Kidney glomerular epithelial cell (primary cell): ENCODE measurements at regions not wholly inside any gene's neighbourhood (a gene's known extent, or its start where the extent isn't known, plus 50 kb on each side); places are given as distances from the start of the nearest gene placed in this dataset.
"Not testable (repeated sequence)": the region's sequence is repeated elsewhere in the genome, so short reads cannot be mapped to it uniquely, and the experiment has no call there.

ENCODE experiments used
- DNase-seq: peaks from one replicate; lab custom pipeline; 2025; lab: John Stamatoyannopoulos, UW

DNA sequence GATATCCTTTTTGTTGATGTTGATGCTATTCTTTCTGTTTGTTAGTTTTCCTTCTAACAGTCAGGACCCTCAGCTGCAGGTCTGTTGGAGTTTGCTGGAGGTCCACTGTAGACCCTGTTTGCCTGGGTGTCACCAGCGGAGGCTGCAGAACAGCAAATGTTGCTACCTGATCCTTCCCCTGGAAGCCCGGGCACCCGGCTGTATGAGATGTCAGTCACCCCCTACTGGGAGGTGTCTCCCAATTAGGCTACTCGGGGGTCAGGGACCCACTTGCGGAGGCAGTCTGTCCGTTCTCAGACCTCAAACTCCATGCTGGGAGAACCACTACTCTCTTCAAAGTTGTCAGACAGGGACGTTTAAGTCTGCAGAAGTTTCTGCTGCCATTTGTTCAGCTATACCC, 383.4 kb downstream of the HLX start:
- not testable (repeated sequence) for DNase-seq

DNA sequence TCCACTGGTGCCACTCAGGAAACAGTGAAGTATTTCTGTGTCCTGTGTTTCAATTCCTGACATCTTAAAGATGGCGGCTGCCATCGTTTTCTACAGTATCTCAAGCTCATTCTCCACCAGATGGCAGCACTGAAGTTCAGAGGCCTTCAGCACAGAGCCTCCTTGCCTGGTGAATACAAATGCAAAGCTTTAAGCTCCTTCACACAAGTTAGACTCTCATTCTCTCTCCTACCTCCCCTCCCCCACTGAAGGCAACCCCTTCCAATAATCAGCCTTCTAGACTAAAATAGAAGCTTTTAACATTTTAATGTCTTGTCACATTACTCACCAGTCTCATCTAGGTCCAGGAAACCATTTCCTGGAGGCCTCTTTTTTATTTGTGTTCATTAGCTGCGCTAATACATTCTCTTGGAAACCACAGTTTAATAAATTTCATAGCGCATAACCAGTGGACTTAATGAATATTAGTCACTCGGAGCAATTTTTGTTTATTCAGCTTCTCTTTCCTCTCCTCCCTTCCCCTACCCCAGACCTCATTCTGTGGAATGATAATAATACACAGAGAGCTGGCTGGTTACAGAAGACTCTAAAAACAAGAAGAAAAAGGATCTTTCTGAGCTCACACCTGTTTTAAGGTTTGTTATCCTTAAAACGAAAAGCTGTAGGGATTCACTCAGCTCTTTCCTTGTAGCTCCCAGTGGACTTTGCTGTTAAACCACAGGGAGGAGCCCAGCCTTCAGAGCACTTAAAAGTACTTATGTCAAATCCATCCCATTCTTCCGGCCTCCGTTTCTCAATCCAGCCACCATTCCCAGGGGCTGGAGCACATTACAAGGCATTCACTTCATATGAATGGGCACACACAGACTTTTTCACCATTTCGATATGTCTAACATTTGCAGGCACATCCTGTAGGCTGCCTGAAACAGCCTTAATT, 384.9 kb downstream of the HLX start:
- DNase-seq, result peak; percentile 66

DNA sequence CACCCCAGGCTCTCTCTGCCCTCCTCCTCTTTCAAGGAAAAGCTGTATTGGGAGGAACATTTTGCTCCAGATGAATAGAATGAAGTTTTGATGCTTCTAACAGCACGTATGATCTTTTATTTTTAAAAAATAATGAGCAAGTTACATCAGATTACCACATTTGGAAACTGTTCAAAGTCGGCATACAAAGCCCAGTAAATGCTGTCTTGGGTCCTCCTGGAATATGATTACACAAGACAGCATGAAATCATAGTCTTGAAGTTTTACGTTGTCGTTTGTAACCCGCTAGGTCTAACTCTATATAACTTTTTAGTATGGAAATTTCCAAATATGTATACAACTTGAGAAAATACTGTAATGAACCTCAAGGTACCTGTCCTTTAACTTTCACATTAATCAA, 385.6 kb downstream of the HLX start:
- no peak for DNase-seq

DNA sequence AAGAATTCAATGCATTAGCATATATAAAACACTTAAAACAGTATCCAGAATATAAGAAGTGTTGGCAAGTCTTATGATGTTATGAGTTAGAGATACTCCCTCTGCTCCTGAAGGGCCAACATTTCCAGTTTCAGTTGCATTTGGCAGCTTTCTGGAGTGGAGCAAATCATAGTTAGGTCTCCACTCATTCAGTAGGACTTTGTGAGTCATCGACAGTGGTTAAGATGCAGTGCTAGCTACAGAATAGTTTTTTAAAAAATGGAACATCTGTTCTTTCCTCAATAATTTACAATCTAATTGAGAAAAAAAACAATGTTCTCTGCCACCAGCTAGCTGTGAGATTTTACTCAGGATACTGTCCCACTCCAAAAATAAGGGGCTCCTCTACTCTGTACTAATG, 389.1 kb downstream of the HLX start:
- no peak for DNase-seq

DNA sequence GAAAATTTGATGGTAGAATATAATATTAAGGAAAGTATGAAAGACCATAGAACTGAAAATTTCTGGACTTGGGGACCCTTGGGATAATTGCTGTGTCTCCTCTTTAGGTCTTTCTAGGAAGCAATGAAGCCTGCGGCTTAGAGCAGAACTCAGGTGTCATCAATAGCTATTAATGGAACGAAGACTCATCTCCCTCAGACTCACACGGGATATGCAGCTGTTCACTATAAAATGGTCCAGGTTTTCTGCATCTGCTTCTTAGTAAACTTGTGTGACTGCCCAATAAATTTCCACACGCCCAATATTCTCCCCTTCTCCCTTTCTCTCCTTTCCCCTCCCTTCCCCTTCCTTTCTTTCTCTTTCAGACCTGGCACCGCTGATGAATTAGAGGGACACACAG, 392.5 kb downstream of the HLX start:
- DNase-seq, result no peak

DNA sequence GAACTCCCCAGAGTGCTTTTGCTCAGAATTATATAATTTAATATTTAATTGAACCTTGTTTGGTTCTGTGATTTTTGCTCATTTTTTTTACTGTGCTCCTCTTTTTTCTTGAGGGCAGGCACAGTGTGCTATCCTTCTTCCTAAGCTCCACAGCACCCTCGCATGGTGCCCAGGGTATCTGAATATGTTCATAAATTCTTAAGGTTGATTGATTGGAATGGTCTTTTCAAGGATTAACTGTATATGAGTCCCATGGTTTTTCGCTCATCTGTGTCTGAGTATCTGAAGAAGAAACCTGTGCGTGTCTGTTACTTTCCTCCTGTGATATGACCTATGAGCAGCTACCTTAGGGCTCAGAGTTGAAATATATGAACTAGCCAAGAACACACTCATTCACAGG, 393.7 kb downstream of the HLX start:
- DNase-seq, result no peak

DNA sequence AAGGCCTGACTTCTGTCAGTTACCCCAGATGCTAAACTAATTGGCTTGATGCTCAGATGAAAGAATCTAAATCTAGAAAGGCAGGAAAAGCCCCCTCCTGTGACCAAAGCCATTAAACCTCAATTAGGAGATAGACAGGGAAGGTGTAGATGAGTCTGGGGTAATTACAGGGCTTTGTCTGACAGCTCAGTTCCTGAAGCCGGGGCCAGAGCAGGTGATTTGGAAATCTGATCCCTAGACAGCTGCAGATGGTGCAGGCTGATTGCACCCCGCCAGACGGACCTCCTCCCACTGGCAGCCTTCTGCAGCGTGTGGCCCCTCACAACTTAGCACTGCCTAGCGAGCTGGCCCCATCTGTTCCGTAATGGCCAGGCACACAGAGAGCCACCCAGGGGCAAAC, 395.1 kb downstream of the HLX start:
- no peak for DNase-seq

DNA sequence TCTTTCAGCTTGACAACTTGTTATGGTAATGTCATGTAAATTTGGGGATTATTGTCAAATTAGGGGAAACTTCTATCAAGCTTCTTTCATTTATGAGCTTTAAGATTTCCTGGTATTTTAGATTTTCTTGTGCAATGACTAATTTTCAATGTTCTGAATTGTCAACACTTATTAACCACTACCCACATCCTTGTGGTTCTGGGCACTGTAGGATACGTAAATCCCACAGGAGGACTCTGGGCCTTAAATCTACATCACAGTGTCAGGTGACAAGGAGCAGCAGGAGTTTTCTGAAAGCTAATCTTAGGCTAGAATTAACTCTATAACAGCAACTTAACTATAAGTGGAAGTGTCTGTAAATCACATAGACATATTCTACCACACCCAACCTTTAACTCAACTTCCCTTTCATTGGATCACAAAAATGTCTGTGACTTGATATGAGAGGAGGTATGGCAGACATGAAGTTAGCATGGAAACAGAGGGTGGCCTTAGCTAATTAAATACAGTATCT, 397.7 kb downstream of the HLX start:
- DNase-seq, result no peak

DNA sequence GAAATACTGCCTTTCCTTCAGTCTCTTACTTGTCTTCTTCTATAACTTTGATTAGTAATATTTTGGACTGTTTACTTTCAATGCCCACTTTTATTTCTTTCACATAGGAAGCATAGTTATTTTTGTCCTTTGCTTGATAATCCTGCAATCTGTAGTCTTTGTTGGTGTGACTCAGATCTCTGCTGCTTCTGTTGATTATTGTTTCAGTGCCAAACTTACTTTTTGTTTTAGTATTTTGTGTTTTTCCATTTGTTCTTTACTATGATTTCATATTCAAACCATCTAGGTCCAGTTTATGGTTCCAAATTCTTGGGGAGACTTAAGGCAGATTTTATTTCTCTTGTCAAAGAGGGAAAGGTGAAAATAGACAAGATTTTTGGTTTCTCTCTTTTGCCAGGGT, 399.9 kb downstream of the HLX start:
- DNase-seq, result no peak

DNA sequence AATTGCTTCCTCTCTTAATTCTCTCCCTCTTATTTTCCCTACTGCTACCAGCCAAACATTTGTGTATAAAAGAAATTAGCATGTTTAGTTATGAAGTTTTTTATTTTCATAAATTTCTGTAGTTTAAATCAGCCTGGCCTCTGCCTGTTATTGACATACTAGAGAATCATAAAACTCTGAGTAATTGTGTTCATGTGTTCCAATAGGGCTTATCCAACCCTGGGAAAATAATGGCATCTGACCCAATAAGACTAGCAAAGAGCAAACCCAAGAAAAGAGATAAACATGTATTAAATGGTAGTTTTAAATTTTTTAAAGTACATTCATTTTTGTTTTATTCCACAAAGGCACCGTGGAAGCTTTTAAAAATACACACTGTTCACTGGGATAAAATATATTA, 404.3 kb downstream of the HLX start:
- no peak for DNase-seq

DNA sequence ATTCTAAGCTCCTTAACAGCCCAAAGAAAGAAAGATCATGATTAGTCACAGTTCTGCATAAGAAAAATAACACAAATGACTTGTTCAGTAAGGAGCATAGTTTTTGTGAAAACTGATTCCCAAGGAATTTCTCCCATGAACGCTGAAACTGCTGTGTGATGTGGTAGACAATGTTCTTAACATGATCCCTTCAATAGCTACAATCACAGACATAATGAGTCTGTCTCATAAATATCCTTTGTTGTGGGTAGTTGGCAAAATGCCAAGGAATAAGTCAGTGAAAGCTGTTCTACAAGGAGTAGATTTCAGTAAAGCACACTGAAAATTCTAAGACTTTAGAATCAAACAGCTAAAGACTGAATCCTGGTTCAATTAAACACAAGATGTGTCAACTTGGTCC, 404.8 kb downstream of the HLX start:
- peak; percentile 49 for DNase-seq

DNA sequence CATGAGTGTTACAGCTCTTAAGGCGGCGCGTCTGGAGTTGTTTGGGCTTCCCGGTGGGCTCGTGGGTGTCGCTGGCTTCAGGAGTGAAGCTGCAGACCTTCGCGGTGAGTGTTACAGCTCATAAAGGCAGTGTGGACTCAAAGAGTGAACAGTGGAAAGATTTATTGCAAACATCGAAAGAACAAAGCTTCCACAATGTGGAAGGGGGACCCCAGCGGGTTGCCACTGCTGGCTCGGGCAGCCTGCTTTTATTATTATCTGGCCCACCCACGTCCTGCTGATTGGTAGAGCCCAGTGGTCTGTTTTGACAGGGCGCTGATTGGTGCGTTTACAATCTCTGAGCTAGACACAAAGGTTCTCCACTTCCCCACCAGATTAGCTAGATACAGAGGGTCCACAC, 405.7 kb downstream of the HLX start:
- not testable (repeated sequence) for DNase-seq

DNA sequence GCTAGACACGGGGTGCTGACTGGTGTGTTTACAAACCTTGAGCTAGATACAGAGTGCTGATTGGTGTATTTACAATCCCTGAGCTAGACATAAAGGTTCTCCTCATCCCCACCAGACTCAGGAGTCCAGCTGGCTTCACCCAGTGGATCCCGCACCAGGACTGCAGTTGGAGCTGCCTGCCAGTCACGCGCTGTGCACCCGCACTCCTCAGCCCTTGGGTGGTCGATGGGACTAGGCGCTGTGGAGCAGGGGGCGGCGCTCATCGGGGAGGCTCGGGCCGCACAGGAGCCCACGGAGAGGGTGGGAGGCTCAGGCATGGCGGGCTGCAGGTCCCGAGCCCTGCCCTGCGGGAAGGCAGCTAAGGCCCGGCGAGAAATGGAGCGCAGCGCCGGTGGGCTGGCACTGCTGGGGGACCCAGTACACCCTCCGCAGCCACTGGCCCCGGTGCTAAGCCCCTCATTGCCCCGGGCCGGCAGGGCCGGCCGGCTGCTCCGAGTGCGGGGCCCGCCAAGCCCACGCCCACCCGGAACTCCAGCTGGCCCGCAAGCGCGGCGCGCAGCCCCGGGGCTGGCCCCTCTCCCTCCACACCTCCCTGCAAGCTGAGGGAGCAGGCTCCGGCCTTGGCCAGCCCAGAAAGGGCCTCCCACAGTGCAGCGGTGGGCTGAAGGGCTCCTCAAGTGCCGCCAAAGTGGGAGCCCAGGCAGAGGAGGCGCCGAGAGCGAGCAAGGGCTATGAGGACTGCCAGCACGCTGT, 406.4 kb downstream of the HLX start:
- DNase-seq, result not testable (repeated sequence)

DNA sequence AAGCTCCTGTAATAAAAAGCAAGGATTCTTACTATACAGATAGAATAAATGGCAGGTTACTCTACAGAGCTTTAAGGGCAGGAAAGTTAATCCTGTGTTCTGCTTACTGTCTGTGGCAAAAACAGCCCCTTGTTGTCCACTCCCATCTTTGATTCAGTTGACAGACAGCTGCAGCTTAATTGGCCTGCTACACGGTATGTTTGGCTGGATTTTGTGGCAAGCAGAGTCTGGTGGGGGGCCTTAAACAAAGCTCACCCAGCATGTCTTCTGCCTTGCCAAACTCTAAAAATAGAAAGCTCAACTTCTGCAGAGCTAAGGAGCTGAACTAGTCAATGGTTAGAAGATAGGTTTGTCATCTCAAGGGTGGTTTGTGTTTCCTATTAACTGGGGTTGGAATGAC, 407.2 kb downstream of the HLX start:
- no peak for DNase-seq

DNA sequence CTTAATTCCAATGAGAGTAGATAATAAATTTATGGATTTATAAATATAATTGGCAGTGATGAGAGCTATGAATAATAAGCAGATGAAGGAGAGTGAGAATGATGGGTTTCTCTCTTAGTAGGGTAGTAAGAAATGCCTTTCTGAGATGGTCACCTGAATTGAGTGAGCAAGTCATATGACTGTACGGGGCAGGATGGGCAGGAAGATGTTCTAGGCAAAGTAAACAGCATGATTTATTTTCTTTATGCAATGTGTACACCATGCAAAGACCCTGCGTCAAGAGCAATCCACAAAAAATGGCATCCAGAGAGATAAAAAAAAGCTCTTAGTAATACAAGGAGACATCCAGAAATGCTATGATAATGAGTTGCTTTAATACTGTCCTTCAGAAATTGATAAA, 409.9 kb downstream of the HLX start:
- DNase-seq, result no peak

DNA sequence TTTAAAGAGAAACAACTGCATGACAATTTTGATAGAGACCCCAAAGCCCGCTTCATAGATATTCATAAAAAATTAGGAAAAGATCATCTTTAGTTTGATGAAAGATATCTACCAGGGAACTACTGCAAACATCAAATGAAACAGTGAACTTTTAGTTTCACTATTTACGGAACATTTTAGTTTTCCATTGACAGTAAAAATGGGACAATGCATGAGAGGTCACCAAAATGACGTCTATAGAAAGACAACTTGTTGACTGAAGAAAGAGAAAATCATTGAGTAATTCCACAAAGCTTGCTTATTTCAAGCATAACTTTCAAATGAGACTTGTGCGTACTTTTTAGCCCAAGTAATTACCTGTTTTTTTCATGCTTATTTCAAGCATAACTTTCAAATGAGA, 411.4 kb downstream of the HLX start:
- no peak for DNase-seq

DNA sequence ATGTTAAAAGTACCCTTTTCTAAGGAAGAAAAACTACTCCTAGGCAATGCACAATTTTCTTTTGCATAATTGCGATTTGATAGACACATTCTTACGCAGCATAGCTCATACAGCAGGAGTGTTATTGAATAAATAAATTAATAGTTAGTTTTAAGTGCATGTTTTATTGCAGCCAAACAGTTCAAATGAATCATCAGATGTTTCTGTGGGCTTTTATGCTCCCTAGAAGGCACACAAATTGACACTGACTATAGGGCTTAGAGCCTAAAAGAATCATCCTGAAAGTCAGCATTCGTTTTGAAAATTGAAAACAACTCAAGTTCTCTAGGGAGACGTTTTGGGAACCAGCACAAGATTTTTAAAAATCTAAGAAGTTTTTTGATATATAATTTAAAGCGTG, 411.9 kb downstream of the HLX start:
- no peak for DNase-seq

DNA sequence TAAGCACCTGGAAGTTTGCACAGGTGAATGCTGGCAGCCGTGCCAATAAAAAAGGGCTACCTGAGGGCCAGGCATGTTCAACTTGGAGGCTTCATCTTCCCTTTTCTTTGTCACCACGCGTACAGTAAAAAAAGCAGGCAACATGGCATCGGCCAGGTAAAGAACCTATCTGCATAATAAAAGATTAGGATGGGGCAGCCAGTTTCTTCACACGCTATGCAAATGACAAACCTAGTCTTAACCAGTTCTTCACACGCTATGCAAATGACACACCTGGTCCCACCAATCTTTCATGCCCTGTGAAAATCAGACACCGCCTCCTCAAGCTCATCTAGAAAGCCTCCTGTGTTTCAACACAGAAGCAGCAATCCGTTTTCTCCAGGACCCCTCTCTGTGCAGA, 413.4 kb downstream of the HLX start:
- no peak for DNase-seq

DNA sequence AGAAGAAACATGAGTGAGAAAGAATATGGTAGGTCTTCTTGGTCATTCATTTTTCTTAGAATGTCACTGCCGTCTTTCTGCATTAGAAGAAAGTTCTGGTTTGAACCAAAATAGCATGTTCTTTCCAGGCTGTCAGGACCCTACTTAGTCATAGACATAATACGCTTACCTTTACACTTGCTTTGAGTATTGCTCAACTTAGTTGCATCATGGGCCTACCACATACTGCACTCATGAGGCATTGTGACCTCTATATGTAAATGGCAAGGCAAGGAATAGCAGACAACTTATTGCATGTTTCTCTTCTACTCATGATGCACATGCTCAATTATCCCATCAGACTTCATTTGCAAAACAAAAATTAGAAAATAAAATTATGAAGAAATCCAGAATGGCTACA, 415.0 kb downstream of the HLX start:
- DNase-seq, result no peak

DNA sequence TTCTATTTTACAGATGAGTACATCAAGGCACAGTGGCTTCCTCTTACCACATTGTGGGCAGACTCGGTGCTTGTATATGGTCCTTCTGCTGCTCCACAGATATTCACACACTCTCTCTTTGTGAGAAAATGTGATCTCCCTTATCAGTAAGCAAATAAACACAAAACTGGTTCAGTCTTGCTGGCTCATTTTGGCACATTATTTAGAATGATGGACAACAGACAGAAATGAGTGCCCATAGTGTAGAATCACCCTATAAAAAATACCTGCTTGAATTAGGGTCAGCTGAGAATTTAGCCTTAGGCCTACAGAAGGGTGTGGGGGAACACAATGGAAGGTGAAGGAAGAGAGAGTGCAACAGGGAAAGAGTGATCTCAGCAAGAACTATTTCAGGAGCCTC, 423.1 kb downstream of the HLX start:
- no peak for DNase-seq

DNA sequence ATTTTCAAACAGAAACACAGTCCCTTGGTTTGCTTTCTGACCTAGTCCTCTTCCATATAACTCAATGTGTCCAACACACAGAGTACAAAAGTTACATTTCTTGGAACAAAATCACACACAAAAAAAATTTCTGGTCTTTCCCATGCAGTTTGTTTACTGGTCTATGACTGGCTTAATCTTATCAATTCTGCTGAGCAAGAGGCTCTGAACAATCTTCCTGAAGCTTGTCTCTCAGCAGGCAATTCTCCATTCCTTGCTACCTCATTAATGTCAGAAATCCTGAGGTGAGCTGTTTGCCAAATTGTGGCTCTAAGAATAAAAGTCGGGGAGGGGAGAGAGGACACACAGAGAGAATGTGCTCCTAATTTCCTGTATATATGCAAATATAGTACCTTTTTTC, 423.6 kb downstream of the HLX start:
- no peak for DNase-seq

DNA sequence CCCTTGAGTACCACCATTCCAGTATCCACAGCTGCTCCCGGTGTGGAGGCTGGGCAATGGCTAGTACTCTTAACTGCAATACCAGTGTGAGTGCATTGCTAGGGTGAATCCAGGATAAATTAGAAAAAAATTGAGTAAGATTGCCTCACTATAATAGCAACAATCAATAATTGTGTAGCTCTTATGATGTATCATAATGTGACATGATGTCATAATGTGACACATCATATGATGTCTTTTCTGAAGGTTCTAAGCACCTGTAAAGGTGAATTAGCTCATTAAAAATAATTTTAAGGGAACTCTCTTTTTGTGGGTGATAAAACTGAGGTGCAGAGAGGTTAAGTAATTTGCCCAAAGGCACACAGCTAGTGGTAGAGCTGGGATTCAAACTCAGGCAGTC, 424.4 kb downstream of the HLX start:
- DNase-seq, result no peak

DNA sequence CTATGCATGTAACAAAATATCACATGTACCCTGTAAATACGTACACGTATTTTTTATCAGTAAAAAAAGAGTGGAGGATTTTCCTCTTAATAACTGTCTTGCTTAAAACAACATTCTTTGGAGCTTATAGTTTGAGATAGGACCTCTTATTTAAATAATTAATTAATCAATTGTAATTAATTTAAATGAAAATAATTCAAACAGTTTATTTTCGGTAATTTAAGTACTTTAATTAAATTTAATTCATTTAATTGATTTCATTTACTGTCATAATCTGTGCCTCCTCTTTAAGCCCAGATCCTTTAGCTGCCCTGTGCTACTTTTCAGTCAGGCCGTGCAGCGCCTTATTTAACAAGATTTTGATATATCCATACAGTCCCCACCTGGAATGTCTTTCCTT, 427.0 kb downstream of the HLX start:
- DNase-seq, result no peak
